ENCODE measurements at regions not wholly inside any gene's neighbourhood (a gene's known extent, or its start where the extent isn't known, plus 50 kb on each side); places are given as distances from the start of the nearest gene placed in this dataset.

DNA sequence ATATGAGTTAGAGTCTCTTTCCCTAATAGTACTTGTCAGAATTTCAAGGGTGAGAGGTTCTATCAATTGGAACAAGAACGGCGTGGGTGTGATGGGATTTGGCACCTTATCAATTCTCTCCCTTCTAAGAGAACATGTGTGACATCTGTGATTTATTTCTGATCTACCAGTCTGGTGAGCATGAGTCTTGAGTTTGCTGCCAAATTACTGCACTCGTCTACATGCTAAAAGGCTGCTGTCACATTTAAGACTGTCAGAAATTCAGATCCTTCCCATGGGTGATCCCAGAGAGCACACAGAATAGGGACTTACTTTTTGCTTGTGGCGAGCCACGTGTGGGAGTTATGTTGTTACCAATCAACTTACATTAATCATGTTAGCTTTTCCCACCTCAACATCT, 370.2 kb upstream of the SASH1 start:
- no peak for DNase-seq (ENCODE audit: low read depth)
- no peak overlapping the region for H3K4me3 ChIP-seq (ENCODE audit: low read length)
- TF ChIP-seq CTCF (IDR thresholded peaks at IDR 0.05; ENCODE audit: insufficient read depth, low read depth, low read length, missing control alignments), result no peak

DNA sequence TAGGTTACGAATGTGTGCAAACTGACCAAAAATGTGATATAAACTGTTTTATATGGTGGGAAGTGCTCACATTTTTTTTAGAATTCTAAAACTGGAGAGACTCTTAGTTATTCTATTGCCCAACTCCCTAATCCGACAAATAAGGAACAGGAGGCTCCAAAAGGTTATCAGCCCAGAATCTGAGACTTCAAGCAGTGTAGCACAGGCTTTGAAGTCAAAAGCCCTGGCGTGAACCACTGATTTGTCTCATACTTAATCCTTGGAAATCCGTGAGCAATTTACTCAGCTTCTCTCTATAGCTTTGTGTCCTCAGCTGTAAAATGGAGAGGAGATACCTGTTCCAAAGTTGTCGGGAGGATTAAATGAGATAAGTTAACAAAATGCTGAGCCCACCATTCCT, 368.8 kb upstream of the SASH1 start:
- DNase-seq (ENCODE audit: low read depth), result no peak
- no peak overlapping the region for H3K4me3 ChIP-seq (ENCODE audit: low read length)
- no peak for TF ChIP-seq CTCF (IDR thresholded peaks at IDR 0.05; ENCODE audit: insufficient read depth, low read depth, low read length, missing control alignments)

GRCh38 chr6:147974376-147974775, 368.3 kb upstream of the SASH1 start:
- TF ChIP-seq CTCF (IDR thresholded peaks at IDR 0.05; ENCODE audit: insufficient read depth, low read depth, low read length, missing control alignments), result no peak
- peak; percentile 74 for DNase-seq (ENCODE audit: low read depth)

GRCh38 chr6:147977851-147978465, 364.7 kb upstream of the SASH1 start:
- H3K4me3 ChIP-seq (ENCODE audit: low read length), result no peak overlapping the region
- TF ChIP-seq CTCF (IDR thresholded peaks at IDR 0.05; ENCODE audit: insufficient read depth, low read depth, low read length, missing control alignments), result no peak
- DNase-seq (ENCODE audit: low read depth), result no peak

More at GRCh38 chr6:147974376-147974775, 368.3 kb upstream of the SASH1 start:
- no peak overlapping the region for H3K4me3 ChIP-seq (ENCODE audit: low read length)

DNA sequence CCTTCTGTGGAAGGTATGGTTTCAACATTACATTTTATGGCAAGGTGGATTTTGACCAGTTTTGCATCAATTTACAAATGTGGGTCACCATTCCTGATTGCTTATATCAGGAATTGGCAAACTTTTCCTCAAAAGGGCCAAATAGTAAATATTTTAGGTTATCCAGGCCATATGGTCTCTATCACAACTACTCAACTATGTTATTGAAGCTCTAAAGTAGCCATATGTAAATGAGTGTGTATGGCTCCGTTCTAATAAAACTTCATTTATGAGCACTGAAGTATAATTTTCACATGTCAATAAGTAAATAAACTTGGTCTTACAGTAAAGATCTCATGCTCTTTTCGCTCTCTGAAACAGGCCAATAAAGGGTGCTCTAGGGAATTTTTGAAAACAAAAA, 362.7 kb upstream of the SASH1 start:
- no peak for TF ChIP-seq CTCF (IDR thresholded peaks at IDR 0.05; ENCODE audit: insufficient read depth, low read depth, low read length, missing control alignments)
- H3K4me3 ChIP-seq (ENCODE audit: low read length), result no peak overlapping the region
- DNase-seq (ENCODE audit: low read depth), result no peak

DNA sequence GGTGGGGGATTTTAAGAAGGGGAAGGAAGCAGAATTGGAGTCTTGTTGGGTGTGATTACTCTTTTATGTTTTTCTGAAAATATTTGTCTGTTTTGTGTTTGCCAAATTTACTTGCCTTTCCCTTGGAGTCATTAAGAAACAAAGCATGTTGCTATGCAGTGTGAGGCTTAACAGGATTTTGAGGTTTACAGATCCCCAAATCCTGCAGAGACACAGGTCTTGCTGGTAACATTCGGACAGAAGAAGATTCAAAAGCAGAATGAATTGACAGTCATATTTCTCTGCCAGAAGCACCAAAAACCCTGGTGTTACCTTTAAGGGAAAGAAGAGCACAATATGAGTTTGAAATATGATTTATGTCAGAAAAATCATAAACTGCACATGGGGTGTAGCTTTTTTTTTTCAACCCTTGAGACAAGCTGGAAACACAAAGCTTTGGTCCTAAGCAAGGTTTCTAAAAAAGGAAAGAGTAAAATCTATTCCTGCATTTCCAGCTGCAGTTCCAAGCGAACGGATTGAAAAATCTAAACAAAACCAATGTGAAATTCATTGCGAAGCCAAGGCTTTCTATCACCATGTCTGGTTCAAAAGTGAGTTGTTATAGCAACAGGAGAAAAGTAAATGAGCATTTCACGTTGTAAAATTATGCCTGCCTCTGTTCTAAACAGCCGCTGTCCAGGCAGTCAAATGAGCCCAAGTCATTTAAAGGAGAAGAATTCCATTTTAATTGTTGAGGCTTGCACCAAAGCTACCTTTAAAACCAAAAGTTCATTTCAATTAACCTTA, 358.9 kb upstream of the SASH1 start:
- H3K4me3 ChIP-seq (ENCODE audit: low read length), result no peak overlapping the region
- DNase-seq (ENCODE audit: low read depth), result no peak
- TF ChIP-seq CTCF (IDR thresholded peaks at IDR 0.05; ENCODE audit: insufficient read depth, low read depth, low read length, missing control alignments), result no peak
